GM18517 (cell line): ENCODE measurements at regions not wholly inside any gene's neighbourhood (a gene's known extent, or its start where the extent isn't known, plus 50 kb on each side); places are given as distances from the start of the nearest gene placed in this dataset.

Experiments used
- ATAC-seq: cut with Tn5 transposase; IDR thresholded peaks from one replicate; pipeline ENCODE4 v1.9.1; 2021; ENCODE audit warnings: mild to moderate bottlenecking, moderate library complexity; ENCODE audit not compliant: unreplicated experiment

- ATAC-seq: no peak
Observed at GRCh38 chr6:140320081-140321080, 945.9 kb upstream of the CITED2 start.

- peak; percentile 96 for ATAC-seq
Observed at GRCh38 chr6:140319209-140319608, 944.8 kb upstream of the CITED2 start.

GRCh38 chr6:140318408-140318807 is 944.0 kb upstream of the CITED2 start:
- no peak for ATAC-seq

- ATAC-seq: no peak
Observed at GRCh38 chr6:140317950-140318349, 943.5 kb upstream of the CITED2 start.

GRCh38 chr6:140316966-140317365 is 942.5 kb upstream of the CITED2 start:
- no peak for ATAC-seq

- ATAC-seq: no peak
Observed at GRCh38 chr6:140314682-140315081, 940.2 kb upstream of the CITED2 start.

GRCh38 chr6:140311146-140311545 is 936.7 kb upstream of the CITED2 start:
- ATAC-seq: no peak

- no peak for ATAC-seq
Observed at GRCh38 chr6:140303218-140303949, 928.9 kb upstream of the CITED2 start.

GRCh38 chr6:140300331-140300730 is 925.9 kb upstream of the CITED2 start:
- no peak for ATAC-seq

- no peak for ATAC-seq
Observed at GRCh38 chr6:140289186-140289585, 914.7 kb upstream of the CITED2 start.

- no peak for ATAC-seq
Observed at GRCh38 chr6:140285998-140286690, 911.7 kb upstream of the CITED2 start.

- no peak for ATAC-seq
Observed at GRCh38 chr6:140285471-140285870, 911.0 kb upstream of the CITED2 start.

GRCh38 chr6:140284871-140285270 is 910.4 kb upstream of the CITED2 start:
- no peak for ATAC-seq

GRCh38 chr6:140283197-140283596 is 908.7 kb upstream of the CITED2 start:
- no peak for ATAC-seq

- no peak for ATAC-seq
Observed at GRCh38 chr6:140281767-140282166, 907.3 kb upstream of the CITED2 start.

- ATAC-seq: no peak
Observed at GRCh38 chr6:140281236-140281635, 906.8 kb upstream of the CITED2 start.

- no peak for ATAC-seq
Observed at GRCh38 chr6:140276719-140277118, 902.3 kb upstream of the CITED2 start.

- no peak for ATAC-seq
Observed at GRCh38 chr6:140276133-140276532, 901.7 kb upstream of the CITED2 start.

- ATAC-seq: no peak
Observed at GRCh38 chr6:140275725-140276124, 901.3 kb upstream of the CITED2 start.

GRCh38 chr6:140274548-140274947 is 900.1 kb upstream of the CITED2 start:
- no peak for ATAC-seq

- ATAC-seq: peak; percentile 100
Observed at GRCh38 chr6:140271759-140272377, 897.4 kb upstream of the CITED2 start.
